Natural killer cell (primary cell): ENCODE measurements at regions not wholly inside any gene's neighbourhood (a gene's known extent, or its start where the extent isn't known, plus 50 kb on each side); places are given as distances from the start of the nearest gene placed in this dataset.

Experiments
- ATAC-seq, 3 donors: fragments of 150-1000 bp in 2 of 3; fragments of 200-7000 bp in 1 of 3; cut with Tn5 transposase; 1 replicate in 1 of 3; 2 replicates in 2 of 3; pipeline ENCODE4 v1.10.0; 2021; ENCODE audit warnings: mild to moderate bottlenecking in 2 of 3, moderate library complexity in 2 of 3
- DNase-seq, 2 donors: peaks; one replicate each; pipeline versions ENCODE4 v3.0.0 to v3.0.0-alpha.2; 2013 to 2021; ENCODE audit warnings: mixed read lengths in 1 of 2
- H3K27ac ChIP-seq: one replicate; pipeline ENCODE4 v1.5.1; 2013; ENCODE audit warnings: mild to moderate bottlenecking, low read length
- H3K27me3 ChIP-seq: one replicate; pipeline ENCODE4 v1.6.1; 2013; ENCODE audit warnings: low read length; ENCODE audit not compliant: control insufficient read depth, insufficient read depth
- H3K36me3 ChIP-seq: one replicate; pipeline ENCODE4 v1.6.1; 2013; ENCODE audit warnings: low read length; ENCODE audit not compliant: control insufficient read depth, insufficient read depth
- H3K4me1 ChIP-seq: one replicate; pipeline ENCODE4 v1.6.1; 2013; ENCODE audit warnings: low read length; ENCODE audit not compliant: control insufficient read depth, insufficient read depth
- H3K4me3 ChIP-seq: one replicate; pipeline ENCODE4 v1.5.1; 2013; ENCODE audit warnings: low read length
- H3K9me3 ChIP-seq: one replicate; pipeline ENCODE4 v1.6.1; 2013; ENCODE audit warnings: low read length; ENCODE audit not compliant: control insufficient read depth, insufficient read depth
- H3K27ac Mint-ChIP-seq, 2 donors: one replicate each; pipeline ENCODE4 v1.8.0; 2022; ENCODE audit warnings: mild to moderate bottlenecking in 2 of 2, mixed read lengths in 2 of 2, moderate library complexity in 1 of 2
- H3K27me3 Mint-ChIP-seq, 2 donors: one replicate each; pipeline ENCODE4 v1.8.0; 2022; ENCODE audit warnings: low read depth in 2 of 2, mixed read lengths in 2 of 2
- H3K36me3 Mint-ChIP-seq: one replicate; pipeline ENCODE4 v1.8.0; 2022; ENCODE audit warnings: mixed read lengths
- H3K4me1 Mint-ChIP-seq, 2 donors: one replicate each; pipeline ENCODE4 v1.8.0; 2022; ENCODE audit warnings: mixed read lengths in 2 of 2
- H3K4me3 Mint-ChIP-seq: one replicate; pipeline ENCODE4 v1.8.0; 2022; ENCODE audit warnings: mild to moderate bottlenecking, moderate library complexity, mixed read lengths
- H3K9me3 Mint-ChIP-seq, 2 donors: one replicate each; pipeline ENCODE4 v1.8.0; 2022; ENCODE audit warnings: mixed read lengths in 2 of 2
- WGBS: methylation state at CpG from one replicate; pipeline ENCODE4 v1.1.7; 2013; ENCODE audit warnings: missing lambda C conversion rate; ENCODE audit not compliant: insufficient coverage; 5-methylcytosine and 5-hydroxymethylcytosine counted together
- intact Hi-C: fragments of 100-400 bp; cut with micrococcal nuclease; formaldehyde crosslinking; loops from one replicate; pipeline ENCODE4 v1.14.2; 2022
- TF ChIP-seq, protein P1 (sequence below): fragments of 200-600 bp; IDR thresholded peaks from one replicate; pipeline ENCODE4 v1.8.0; 2022; ENCODE audit warnings: antibody characterized with exemption

DNA sequence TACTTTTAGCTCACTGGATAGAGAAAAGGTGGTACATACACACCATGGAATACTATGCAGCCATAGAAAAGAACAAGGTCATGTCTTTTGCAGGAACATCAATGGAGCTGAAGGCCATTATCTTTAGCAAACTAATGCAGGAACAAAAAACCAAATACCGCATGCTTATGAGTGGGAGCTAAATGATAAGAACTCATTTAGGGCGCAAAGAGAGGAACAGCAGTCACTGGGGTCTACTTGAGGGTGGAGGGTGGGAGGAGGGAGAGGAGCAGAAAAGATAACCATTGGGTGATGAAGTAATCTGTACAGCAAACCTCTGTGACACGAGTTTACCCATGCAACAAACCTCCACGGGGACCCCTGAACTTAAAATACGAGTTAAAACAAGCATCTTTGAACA is 135.1 kb downstream of the IRS2 start:
- intact Hi-C loops: no loop called here
- WGBS: 91% methylated on average over 5 of the region's 5 CpGs
- H3K36me3 ChIP-seq: no peaks in the 10 kb centered on the region
- Mint-ChIP-seq H3K4me3 (no peak overlapping the region), H3K27me3 (peaks cover 3 to 17% of the 10 kb centered on the region in 2 donors), H3K27ac (no peak overlapping the region), H3K9me3 (no peaks in the 10 kb centered on the region), H3K4me1 (peaks cover 10 to 11% of the 10 kb centered on the region in 2 donors), H3K36me3 (no peaks in the 10 kb centered on the region)
- no peaks in the 10 kb centered on the region for H3K9me3 ChIP-seq
- TF ChIP-seq, protein P1, sequence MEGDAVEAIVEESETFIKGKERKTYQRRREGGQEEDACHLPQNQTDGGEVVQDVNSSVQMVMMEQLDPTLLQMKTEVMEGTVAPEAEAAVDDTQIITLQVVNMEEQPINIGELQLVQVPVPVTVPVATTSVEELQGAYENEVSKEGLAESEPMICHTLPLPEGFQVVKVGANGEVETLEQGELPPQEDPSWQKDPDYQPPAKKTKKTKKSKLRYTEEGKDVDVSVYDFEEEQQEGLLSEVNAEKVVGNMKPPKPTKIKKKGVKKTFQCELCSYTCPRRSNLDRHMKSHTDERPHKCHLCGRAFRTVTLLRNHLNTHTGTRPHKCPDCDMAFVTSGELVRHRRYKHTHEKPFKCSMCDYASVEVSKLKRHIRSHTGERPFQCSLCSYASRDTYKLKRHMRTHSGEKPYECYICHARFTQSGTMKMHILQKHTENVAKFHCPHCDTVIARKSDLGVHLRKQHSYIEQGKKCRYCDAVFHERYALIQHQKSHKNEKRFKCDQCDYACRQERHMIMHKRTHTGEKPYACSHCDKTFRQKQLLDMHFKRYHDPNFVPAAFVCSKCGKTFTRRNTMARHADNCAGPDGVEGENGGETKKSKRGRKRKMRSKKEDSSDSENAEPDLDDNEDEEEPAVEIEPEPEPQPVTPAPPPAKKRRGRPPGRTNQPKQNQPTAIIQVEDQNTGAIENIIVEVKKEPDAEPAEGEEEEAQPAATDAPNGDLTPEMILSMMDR: no peak
- DNase-seq: no peak
- peaks cover 5% of the 10 kb centered on the region for H3K4me1 ChIP-seq
- H3K27me3 ChIP-seq: no peaks in the 10 kb centered on the region
- no peak overlapping the region for H3K27ac ChIP-seq
- no peak overlapping the region for H3K4me3 ChIP-seq
- peak in 1 of 3 donors; percentile 9 for ATAC-seq

DNA sequence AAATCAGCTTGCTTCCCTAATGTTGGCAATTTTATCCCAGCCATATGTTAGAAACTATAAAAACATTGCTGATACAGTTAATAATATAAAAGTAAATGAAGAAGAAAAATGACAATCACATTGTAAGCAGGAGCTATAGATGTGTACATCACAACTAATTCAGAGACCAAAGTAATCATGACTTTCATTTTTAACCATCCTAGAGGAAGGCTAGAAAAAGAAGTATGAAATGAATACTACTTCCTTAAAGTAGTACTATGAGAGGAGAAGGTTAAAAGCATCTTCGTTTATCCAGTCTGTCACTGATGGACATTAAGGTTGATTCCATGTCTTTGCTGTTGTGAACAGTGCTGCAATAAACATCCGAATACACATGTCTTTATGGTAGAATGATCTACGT is 135.5 kb downstream of the IRS2 start:
- Histone ChIP-seq H3K4me3 (no peak overlapping the region), H3K36me3 (no peaks in the 10 kb centered on the region), H3K9me3 (no peaks in the 10 kb centered on the region), H3K27ac (no peak overlapping the region), H3K27me3 (no peaks in the 10 kb centered on the region), H3K4me1 (peaks cover 6% of the 10 kb centered on the region)
- intact Hi-C loops: no loop called here
- H3K27ac Mint-ChIP-seq: no peak overlapping the region
- no peak overlapping the region for H3K4me3 Mint-ChIP-seq
- TF ChIP-seq, protein P1: no peak
- H3K27me3 Mint-ChIP-seq: peaks cover 3 to 17% of the 10 kb centered on the region in 2 donors
- DNase-seq (no peak), ATAC-seq (no peak)
- H3K36me3 Mint-ChIP-seq: no peaks in the 10 kb centered on the region
- 85% methylated on average over 3 of the region's 3 CpGs for WGBS
- H3K4me1 Mint-ChIP-seq: peaks cover 15 to 16% of the 10 kb centered on the region in 2 donors
- H3K9me3 Mint-ChIP-seq: no peaks in the 10 kb centered on the region

DNA sequence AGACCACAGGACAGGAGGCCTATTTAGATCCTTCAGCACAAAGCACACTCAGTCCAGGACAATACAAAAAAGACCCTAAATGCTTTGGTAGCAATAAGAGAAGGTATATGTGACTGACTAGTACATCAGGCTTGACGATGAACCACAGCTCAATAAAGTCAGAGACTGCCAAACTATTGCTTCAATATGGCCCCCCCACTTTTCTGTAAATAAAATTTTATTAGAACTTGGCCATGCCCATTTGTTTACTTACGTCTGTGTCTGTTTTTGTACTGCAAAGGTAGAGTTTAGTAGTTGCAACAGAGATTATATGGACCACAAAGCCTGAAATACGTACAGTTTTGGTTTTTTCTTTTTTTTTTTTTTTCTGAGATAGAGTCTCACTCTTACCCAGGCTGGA is 136.7 kb downstream of the IRS2 start:
- H3K9me3 Mint-ChIP-seq: no peaks in the 10 kb centered on the region
- H3K4me1 Mint-ChIP-seq: peaks cover 14 to 16% of the 10 kb centered on the region in 2 donors
- Histone ChIP-seq H3K27ac (no peak overlapping the region), H3K9me3 (no peaks in the 10 kb centered on the region), H3K27me3 (no peaks in the 10 kb centered on the region), H3K4me3 (no peak overlapping the region), H3K4me1 (peaks cover 9% of the 10 kb centered on the region), H3K36me3 (no peaks in the 10 kb centered on the region)
- H3K4me3 Mint-ChIP-seq: no peak overlapping the region
- DNase-seq (no peak), ATAC-seq (no peak)
- intact Hi-C loops: no loop called here
- 58% methylated on average over 2 of the region's 3 CpGs for whole genome bisulfite sequencing
- TF ChIP-seq, protein P1: no peak
- no peak overlapping the region for H3K27ac Mint-ChIP-seq
- peaks cover 3 to 17% of the 10 kb centered on the region in 2 donors for H3K27me3 Mint-ChIP-seq
- no peaks in the 10 kb centered on the region for H3K36me3 Mint-ChIP-seq

DNA sequence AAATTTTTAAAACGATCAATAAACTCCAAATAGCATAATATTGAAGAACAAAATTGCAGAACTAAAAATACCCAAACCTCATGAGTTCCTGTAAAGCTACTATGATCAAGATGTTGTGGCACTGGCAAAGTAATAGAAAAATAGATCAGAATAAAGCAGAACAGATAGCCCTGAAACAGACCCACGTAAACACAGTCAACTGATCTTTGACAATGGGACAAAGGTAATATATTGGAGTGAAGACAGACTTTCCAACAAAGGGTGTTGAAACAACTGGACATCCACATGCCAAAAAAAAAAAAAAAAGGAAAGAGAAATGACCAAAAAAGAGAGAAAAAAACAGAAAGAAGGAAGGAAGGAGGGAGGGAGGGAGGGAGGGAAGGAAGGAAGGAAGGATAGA is 138.7 kb downstream of the IRS2 start:
- H3K9me3 ChIP-seq: no peaks in the 10 kb centered on the region
- Mint-ChIP-seq H3K4me3 (no peak overlapping the region), H3K27ac (no peak overlapping the region), H3K36me3 (no peaks in the 10 kb centered on the region), H3K27me3 (peaks cover 3 to 17% of the 10 kb centered on the region in 2 donors), H3K9me3 (no peaks in the 10 kb centered on the region), H3K4me1 (peaks cover 8 to 10% of the 10 kb centered on the region in 2 donors)
- H3K4me1 ChIP-seq: peaks cover 6% of the 10 kb centered on the region
- TF ChIP-seq, protein P1: no peak
- 100% methylated on average over 1 of the region's 2 CpGs for WGBS
- intact Hi-C loops: no loop called here
- DNase-seq: no peak
- no peaks in the 10 kb centered on the region for H3K36me3 ChIP-seq
- no peaks in the 10 kb centered on the region for H3K27me3 ChIP-seq
- no peak overlapping the region for H3K27ac ChIP-seq
- ATAC-seq: no peak
- H3K4me3 ChIP-seq: no peak overlapping the region
